GM18907 (cell line): ENCODE measurements at regions not wholly inside any gene's neighbourhood (a gene's known extent, or its start where the extent isn't known, plus 50 kb on each side); places are given as distances from the start of the nearest gene placed in this dataset.

Experiments
- ATAC-seq: cut with Tn5 transposase; IDR thresholded peaks from one replicate; pipeline ENCODE4 v1.9.1; 2021; ENCODE audit warnings: mild to moderate bottlenecking, moderate library complexity; ENCODE audit not compliant: unreplicated experiment

DNA sequence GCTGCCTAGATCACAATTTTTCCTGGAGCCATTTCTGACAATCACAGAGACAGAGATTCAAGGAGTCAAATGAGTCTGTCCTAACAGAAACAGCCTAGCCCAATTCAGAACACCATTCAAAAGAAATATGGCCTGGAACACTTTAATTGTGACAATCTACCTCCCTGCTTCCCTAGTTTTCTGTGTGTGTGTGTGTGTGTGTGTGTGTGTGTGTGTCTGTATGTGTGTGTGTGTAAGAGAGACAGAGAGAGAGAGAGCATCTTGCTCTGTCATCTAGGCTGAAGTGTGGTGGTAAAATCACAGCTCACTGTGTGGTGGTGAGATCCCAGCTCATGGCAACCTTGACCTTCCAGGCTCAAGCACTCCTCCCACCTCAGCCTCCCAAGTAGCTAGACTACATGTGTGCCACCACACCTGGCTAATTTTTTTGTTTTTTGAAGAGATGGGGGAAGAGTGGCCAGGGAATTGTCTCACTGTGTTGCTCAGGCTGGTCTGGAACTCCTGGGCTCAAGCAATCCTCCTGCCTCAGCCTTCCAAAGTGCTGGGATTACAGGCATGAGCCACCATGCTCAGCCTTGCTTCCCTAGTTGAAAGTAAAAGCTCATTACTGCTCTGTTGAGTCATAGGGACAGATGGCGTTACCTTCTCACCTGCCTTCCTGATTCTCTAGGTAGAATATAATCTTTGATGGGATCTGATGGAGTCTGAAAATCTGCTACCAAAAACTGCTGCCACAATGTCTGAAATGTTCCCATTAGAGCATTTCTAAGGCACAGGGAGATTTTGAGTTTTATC, 89.6 kb upstream of the BEND6 start:
- no peak for ATAC-seq

DNA sequence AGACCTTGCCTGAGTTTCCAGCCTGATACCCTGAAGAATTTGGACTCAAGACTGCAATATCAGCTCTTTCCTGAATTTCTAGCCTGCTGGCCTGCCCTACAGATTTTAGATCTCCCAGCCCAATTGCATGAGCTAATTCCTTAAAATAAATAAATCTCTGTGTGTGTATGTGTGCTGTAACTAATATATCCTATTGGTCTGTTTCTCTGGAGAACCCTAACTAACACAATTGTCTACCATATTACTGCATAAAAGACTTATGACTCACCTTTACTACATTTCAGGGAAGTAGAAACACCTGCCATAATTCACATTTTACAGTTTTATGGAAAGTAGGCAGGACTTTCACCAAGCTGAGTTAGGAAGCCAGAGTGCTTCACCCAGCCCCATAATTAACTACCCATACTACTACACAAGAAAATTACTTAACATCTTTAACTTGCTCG, 90.7 kb upstream of the BEND6 start:
- no peak for ATAC-seq

GRCh38 chr6:56863366-56863765, 91.5 kb upstream of the BEND6 start:
- no peak for ATAC-seq

DNA sequence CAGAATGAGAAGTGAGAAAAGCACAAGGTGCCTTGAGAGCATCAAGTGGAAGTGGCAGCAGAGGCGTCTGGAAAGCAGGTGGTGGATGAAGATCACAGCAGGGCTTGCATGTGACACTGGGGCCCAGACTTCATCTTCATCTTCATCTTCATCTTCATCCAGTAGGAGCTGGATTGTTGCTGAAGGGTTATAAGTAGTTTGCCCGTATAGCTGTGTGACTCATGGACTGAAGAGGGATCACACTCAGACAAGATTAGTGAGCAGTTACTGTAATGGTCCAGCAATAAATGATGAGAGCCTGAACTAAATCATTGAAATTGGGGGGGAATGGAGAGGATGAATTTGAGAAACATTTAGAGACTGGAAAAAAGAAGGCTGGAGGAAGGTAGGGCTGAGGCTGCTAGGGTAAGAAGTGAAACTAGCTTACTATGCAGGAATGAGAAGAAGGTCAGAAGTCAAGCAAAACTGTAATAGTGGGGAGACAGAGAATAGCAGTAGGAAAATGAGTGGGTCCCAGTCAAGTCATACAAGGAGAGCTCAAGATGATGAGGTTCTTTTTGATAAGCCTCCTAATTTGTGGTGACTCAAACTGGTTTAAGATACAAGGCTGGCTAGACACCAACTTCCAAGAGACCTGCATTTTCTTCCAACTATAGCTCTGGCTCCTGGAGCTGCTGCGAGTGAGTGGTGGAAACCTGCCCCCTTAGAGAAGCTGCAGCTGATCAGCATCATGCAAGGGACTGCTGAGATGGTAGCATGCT, 92.3 kb upstream of the BEND6 start:
- peak; percentile 52 for ATAC-seq

GRCh38 chr6:56860475-56860874, 94.4 kb upstream of the BEND6 start:
- no peak for ATAC-seq

GRCh38 chr6:56856036-56856580, 98.8 kb upstream of the BEND6 start:
- no peak for ATAC-seq

GRCh38 chr6:56854086-56854485, 100.8 kb upstream of the BEND6 start:
- no peak for ATAC-seq

GRCh38 chr6:56853541-56853940, 101.4 kb upstream of the BEND6 start:
- ATAC-seq, result no peak

GRCh38 chr6:56852260-56853010, 102.5 kb upstream of the BEND6 start:
- ATAC-seq, result peak; percentile 12

- peak; percentile 95 for ATAC-seq
Observed at GRCh38 chr6:56851541-56852259, 103.2 kb upstream of the BEND6 start.

DNA sequence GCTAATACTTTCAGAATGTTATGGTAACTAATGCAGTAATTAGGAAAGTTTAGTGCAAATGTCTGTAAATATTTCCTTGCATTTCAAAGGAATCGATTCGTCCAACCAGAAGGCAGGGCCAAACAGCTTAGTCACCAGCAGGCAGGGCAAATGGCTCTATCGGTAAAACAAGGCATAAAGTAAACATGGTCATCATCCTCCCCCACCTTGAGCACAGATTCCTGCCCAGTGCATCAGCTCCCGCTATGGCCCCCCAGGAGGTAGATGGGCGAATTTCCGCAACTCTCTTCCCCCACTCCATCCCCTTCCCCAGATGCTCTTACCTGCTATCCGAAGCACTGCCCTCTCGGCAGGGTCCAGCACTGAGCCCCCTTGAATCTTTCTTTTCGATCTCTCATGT, 103.8 kb upstream of the BEND6 start:
- ATAC-seq, result peak; percentile 5

GRCh38 chr6:56850626-56851025, 104.3 kb upstream of the BEND6 start:
- no peak for ATAC-seq

GRCh38 chr6:56849896-56850295, 105.0 kb upstream of the BEND6 start:
- no peak for ATAC-seq

DNA sequence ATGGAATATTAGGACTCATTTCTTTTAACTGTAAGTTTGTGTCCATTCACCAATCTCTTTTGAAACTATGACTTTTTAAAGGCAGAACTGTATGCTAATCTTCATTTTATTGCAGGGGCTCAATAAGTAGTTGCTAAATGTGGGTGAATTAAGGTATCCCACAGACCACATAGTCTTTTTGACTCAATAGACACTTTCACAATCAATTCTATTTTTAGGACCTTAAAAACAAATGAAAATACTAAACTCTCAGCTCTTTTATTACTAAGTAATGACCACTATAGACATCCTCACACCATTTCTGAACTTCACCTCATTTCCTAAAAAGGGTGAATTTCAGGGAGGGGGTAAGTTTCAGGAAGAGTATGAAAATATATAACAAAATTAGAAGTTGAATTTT, 106.8 kb upstream of the BEND6 start:
- no peak for ATAC-seq

- ATAC-seq, result no peak
Observed at GRCh38 chr6:56845032-56845431, 109.9 kb upstream of the BEND6 start.

- ATAC-seq, result peak; percentile 89
Observed at GRCh38 chr6:56843476-56844349, 111.2 kb upstream of the BEND6 start.

DNA sequence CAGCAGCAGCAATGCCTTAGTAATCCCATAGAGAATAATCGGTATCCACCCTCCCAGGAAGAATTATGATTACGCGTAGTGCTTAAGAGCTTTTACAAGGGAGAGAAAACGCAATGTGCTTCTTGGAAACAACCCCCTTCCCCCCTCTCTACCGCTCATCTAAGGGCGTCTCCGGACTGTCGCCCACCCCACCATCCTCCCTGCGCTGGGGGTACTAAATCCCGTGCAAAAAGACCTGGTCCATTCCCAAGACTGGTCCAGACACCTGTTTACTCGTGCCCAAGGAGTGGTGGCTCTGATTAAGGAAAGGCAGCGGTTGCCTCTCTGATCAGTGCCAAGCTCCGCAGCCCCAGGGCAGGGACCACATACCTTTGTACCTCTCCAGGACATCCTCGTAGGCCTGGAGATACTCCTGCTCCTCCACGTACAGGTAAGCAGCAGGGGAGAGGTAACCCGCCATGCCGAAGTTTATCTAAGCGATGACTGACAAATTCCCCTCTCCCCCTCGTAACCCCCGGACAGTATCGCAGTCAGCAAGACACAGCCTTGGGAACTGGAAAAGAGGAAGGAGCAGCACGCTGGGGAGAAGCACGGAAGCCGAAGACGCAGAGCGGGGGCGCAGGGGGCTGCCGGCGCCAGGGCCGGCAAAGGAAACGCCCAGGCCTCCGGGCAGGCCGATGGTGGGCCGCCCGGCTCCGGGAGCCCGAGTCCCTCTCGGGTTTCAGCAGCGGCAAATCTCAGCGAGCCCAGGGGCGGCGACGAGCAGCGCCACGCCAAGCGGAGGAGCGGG, 112.0 kb upstream of the BEND6 start:
- peak; percentile 16 for ATAC-seq

DNA sequence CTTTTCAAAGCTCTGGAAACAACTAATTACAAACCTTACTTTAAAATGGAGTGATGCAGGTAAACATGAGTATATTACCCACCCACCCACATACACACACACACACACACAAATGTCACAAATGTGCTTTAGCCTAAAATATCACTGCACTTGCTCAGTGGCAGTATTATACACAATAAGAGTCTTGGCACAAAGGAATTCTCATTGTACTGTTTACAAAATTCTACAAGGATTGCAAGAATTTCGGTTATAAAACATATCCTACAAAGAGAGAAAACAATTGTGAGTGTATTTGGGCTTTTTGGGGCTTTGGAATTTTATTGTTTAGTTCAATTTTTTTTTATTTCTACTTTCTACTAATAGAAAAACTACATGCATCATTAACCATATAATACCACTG, 113.2 kb upstream of the BEND6 start:
- no peak for ATAC-seq

DNA sequence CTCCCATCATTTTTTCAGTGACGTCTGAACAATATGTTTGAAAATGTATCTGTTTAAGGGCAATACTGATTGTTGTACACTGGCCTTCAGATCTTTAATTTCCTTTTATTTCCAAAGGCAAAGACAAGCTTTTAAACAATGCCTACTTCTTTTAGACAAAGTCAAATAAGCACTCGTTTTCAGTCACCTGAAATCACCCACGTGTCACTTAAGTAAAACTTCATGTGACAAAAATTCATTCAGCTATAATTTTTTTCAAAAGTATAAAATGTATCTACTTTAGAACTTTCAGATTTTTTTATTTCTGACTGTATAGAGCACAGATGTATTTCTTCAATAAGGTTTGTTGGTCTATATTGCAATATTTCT, 113.5 kb upstream of the BEND6 start:
- ATAC-seq, result no peak
